Gastrocnemius medialis (tissue), 4 donors: ENCODE measurements at regions not wholly inside any gene's neighbourhood (a gene's known extent, or its start where the extent isn't known, plus 50 kb on each side); places are given as distances from the start of the nearest gene placed in this dataset.

Experiments used
- POLR2A ChIP-seq, 2 donors: fragments of 450-650 bp; IDR thresholded peaks; one replicate each; pipeline ENCODE4 v1.6.1; 2017; ENCODE audit warnings: antibody characterized with exemption in 2 of 2, mild to moderate bottlenecking in 2 of 2, moderate library complexity in 2 of 2
- TF ChIP-seq, protein P1 (sequence below), 5 experiments: fragments of 450-650 bp in 3 of 5; fragments of 200-600 bp in 2 of 5; sonication (generic) in 2 of 5; IDR thresholded peaks in 4 of 5; conservative IDR thresholded peaks in 1 of 5; 1 replicate in 4 of 5; 2 replicates in 1 of 5; pipeline ENCODE4 v1.5.1; 2016 to 2019; ENCODE audit warnings: antibody characterized with exemption in 5 of 5, mild to moderate bottlenecking in 3 of 5, moderate library complexity in 3 of 5

DNA sequence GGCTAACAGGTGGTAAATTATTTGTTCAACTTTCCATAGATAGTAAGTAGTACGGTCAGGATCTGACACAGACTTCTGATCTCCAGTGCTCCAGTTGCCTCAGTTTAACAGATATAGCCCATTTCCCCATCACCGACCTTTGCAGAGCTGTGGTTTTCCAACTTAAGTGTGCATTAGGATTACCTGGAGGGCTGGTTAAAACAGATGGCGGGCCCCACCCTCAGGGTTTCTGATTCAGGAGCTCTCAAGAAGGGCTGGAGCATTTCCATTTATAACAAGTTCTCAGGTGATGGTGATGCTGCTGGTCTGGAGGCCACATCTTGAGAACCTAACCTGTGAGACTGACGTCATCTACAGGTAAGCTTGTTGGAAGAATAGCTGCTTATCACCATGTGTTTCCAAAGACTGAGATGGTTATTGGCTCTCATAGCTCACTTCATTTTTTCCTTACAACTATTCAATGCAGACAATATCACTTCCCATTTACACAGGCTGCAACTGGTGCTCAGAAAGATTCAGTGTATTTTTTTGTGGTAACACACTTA is 360.1 kb upstream of the CHD6 start:
- TF ChIP-seq, protein P1, sequence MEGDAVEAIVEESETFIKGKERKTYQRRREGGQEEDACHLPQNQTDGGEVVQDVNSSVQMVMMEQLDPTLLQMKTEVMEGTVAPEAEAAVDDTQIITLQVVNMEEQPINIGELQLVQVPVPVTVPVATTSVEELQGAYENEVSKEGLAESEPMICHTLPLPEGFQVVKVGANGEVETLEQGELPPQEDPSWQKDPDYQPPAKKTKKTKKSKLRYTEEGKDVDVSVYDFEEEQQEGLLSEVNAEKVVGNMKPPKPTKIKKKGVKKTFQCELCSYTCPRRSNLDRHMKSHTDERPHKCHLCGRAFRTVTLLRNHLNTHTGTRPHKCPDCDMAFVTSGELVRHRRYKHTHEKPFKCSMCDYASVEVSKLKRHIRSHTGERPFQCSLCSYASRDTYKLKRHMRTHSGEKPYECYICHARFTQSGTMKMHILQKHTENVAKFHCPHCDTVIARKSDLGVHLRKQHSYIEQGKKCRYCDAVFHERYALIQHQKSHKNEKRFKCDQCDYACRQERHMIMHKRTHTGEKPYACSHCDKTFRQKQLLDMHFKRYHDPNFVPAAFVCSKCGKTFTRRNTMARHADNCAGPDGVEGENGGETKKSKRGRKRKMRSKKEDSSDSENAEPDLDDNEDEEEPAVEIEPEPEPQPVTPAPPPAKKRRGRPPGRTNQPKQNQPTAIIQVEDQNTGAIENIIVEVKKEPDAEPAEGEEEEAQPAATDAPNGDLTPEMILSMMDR (IDR thresholded peaks at IDR 0.05 in 4 of 5, conservative IDR thresholded peaks at IDR 0.05 in 1 of 5): no peak
- TF ChIP-seq POLR2A (IDR thresholded peaks at IDR 0.05): no peak
